ENCODE measurements at regions not wholly inside any gene's neighbourhood (a gene's known extent, or its start where the extent isn't known, plus 50 kb on each side); places are given as distances from the start of the nearest gene placed in this dataset.

DNA sequence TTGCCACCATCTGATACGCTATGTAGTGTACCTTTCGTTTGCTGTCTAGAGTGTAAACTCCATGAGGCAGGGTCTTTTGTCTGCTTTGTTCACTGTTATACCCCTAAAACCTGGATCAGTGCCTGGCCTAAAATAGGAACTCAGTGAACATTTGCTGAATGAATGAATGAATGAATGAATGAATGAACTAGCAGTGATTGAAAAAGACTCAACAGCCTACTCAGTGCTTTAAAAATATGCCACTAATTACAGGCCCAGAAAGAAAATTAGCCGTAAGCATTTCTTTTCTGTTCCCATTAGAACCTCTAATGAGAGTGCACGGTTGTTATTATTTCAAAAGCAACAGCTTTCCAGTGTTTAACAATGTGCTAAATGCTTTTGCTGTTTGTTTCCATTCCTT lies 69.3 kb upstream of the SYT6 start:
- no peak for DNase-seq

DNA sequence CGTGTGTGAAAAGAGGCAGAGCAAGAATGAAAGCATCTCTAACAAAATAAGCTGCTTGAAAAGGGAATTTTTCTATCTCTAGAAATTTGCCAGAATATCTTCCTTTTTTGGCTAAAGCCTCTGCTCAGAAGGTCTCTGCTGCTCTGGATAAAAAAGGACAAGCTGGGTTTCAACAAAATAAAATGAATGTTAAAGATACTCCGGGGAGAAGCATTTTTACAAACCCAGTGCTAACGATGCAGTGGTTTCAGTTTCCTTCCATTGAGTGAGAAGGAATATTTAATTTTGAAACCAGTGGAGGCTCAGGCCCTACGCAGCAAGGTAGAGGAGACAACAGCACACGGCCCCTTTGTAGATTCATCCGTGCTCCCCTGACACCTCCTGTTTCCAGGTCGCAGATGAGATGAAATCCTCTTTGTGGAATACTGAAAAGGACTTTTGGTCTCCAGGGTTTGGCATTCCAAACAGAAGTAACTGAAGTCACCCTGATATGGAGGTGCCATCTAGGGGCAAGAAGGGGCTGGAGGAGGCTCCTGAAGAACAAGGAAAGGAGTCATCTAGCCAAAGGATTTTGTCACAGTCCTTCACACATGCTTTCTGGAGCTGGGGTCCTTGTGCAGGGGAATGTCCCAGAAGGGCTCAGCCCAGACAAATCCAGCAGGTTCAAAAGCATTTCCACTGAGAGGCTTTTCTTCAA lies 65.7 kb upstream of the SYT6 start:
- DNase-seq, result no peak

DNA sequence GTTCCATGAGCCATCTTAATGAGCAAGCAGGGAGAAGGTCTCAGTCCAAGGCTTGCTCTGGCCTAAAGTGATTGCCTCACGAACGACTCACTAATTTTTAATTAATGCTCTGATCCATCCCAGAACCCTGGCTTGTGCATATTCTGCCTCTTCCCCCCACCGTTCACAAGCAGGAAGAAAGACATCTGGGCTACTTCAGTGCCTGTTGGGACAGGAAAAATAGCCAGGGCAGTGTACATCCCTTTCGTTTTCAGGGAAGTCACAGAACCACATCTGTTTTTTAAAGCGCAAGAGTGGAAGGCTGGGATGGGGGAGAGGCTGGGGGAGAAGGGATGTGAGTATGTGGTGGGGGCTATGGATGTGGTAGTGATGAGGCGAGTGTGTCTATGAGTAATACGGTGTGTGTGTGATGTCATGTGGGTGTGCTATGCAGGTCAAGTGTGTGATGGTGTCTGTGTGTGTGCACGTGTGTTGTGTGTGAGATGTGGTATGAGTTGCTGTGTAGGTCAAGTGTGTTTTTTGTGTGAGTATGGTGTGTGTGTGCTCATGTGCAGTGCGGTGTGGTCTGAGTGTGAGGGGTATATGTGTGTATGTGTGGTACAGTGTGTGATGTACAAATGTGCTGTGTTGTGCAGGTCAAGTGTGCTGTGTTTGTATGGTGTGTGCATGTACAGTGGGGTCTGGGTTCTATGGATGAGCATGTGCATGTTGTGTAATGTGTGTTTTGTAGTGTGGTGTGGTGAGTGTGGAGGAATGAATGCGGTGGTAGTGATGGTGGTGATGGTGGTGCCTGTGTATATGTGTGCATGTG lies 64.9 kb upstream of the SYT6 start:
- DNase-seq, result no peak

DNA sequence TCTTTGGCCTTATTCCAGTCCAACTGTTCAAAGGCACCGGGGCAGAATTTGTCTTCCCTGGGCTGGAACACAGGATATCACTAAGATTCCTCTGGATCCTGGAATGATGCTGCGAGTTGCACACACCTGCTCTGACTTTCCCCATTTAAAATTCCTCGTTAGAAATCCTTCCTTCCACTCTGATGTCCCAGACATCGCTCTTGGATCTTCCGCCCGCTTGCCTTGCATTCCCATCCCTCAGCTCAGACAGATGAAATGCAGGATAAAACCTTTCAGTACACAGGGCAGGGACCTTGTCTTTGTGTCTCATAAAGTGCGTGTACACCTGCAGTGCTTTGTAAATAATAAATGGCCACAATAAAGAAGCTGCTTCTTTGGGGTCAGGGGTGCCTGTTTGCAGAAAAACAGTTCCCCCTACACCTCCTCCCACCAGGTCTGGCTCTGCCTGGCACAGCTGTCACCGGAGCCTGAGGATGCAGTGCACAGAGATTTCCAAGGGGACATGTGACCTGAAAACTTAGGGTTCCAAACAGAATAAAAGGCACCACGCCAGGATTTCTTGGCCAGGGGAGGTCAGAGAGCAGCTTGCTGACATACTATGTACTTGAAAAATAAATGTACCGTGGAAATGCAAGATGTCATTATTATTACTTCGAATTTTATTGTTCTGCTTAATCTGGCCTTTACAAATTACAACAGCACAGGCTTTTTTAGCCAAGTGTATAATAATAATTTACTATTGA lies 62.9 kb upstream of the SYT6 start:
- DNase-seq, result no peak

DNA sequence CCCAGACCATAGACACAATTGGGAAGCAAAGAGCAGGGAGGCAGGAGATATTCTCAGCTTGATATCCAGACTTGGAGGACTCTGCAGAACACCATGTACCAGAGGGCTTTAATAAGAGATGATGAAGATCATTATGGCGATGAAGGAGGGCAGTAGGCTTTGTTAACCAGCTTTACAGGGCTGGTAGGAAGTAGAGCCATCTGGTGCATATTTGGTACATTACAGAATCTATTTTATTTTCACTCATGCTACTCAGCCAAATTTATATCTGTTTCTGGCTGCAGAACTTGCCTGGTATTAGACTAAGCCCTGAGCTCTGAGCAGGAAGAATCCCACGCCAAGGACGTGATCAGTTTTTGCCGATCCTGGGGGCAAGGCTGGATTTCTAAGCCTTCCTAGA lies 61.8 kb upstream of the SYT6 start:
- no peak for DNase-seq

DNA sequence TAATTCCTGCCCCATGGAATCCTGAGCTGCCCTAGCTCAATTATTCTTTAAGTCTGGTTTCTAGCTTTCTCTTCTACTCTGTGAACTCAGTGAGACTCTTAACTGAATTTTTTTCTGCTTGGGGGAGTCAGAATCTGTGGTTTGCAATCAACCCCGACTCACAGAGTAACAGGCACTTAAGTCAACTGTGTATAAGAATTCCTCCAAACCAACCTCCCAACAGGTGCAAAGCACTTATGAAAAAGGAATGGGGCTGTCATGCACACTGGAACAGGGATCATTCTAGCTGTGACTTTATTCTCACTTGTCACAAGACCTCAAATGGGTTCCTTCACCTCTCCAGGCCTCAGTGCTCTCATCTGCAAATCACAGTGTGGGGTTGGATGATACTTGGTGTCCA lies 60.3 kb upstream of the SYT6 start:
- DNase-seq, result no peak

DNA sequence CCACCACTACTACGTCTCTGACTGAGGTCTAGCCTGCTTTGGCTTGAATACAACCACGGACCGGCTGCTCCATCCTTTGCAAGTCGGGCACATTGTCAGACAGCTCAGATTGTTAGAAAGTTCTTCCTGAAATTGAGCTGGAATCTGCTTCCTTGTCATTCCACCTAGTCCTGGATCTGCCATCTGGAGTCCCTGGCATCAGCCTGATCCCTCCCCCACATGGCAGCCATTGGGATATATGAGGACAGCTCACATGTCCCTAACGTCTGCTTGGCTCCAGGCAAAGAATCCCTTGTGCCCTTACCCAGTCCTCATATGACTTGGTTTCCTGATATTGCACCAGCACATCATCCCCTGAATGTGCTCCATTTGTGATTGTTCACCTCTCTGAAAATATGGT lies 56.3 kb upstream of the SYT6 start:
- no peak for DNase-seq

DNA sequence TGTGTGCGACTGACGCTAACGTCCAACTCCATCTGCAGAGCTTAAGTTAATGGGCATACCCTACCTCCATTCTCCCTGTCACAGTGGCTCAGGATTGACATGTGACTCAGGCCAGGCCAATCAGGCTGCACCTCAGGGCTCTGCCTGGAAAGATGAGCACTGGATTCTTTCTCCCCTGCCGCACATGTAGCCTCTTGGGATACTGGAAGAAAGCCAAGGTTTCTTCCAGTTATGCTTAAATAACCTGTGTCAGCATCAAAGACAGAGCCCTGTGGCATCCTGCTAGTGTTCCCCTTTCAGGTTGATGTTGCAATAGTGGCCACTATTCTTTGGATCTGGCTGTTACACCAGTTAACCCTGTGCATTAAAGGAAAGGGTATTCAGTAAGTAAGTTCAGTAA lies 55.0 kb upstream of the SYT6 start:
- no peak for DNase-seq

DNA sequence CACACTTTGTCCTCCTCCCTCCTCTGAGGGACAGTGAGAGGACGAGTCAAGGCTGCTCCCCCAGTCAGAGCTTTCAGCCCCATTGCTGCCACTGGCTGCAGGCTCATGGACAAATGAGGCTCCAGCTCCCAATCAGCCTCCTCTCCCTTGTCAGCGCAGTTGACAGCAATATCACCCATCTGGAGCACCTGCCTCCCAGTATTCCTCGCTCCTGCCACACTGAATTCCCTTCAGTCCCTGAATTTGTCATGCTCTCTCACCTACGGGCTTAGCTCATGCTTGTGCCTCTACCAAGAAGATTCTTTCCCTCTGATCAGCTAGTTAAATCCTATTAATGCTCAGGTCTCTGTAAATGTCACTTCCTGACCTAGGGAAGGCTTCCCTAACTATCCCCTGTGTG lies 54.4 kb upstream of the SYT6 start:
- DNase-seq, result no peak

DNA sequence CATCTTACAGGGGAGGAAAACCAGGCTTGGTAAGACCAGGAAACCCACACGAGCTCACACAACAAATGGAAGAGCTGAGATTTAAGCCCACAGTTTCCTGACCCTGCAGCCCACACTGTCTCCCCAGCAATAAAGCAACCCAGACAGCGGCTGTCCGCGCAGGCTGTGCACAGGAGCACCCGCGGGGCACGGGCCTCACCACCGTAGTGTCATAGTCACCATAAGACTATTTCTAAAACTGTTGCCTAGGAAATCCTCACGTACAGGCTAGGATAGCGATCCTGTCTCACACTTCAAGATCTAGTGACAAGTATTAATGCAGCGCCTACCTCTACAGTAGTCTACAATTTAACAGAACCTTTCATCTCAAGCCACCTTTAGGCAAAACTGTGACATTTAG lies 54.0 kb upstream of the SYT6 start:
- DNase-seq, result no peak

DNA sequence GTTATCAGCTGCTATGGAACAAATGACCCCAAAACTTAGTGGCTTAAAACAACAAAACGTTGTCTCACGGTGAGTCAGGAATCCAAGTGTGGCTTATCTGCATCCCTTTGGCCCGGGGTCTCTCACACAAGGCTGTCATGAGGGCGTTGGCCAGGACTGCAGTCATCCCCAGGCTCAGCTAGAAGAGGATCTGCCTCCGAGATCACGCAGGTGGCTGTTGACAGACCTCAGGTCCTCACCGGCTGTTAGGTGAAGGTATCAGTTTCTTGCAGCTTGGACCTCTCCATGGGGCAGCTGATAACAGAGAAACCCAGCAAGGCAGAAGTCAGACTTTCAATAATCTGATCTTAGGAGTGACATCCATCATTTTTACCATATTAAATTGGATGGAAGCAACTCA lies 52.7 kb upstream of the SYT6 start:
- DNase-seq, result no peak

DNA sequence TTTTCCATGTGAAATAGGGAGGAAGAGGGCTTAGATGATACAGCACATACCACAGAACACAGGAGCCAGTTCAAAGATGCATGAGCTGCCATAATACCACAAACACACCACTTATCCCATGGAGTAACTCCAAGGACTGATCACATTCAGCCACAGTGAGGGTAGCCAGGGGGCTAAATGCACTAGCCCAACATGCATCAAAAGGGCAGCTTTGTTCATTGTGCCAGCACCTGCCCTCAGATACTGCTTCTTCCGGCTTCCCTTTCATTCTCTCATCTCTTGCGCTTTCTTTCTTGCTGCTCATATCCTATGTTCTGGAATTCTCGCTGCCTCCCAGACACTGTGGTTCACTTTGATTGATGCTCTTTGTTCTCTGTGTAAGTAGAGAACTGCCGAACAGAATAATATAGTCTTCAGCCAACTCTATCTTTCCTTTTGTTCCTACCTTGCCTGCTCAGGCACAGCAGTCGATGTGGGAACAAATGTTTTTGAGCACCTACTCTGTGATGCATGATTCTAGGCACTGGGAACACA lies 50.0 kb upstream of the SYT6 start:
- no peak for DNase-seq

Measured in CD4-positive, alpha-beta T cell treated with Interleukin-12 subunit alpha and Interleukin-12 subunit beta, for 1 hour (primary cell).